HEK293 (cell line): ENCODE measurements at regions not wholly inside any gene's neighbourhood (a gene's known extent, or its start where the extent isn't known, plus 50 kb on each side); places are given as distances from the start of the nearest gene placed in this dataset.

Experiments
- ZNF239 ChIP-seq: fragments of 450-650 bp; formaldehyde crosslinking; IDR thresholded peaks from 2 replicates; pipeline ENCODE4 v1.5.1; 2016; ENCODE audit warnings: missing biosample characterization, missing genetic modification characterization
- TF ChIP-seq, protein P1 (sequence below): fragments of 450-650 bp; formaldehyde crosslinking; IDR thresholded peaks from 2 replicates; pipeline ENCODE4 v1.5.1; 2016; ENCODE audit warnings: missing biosample characterization, missing genetic modification characterization

DNA sequence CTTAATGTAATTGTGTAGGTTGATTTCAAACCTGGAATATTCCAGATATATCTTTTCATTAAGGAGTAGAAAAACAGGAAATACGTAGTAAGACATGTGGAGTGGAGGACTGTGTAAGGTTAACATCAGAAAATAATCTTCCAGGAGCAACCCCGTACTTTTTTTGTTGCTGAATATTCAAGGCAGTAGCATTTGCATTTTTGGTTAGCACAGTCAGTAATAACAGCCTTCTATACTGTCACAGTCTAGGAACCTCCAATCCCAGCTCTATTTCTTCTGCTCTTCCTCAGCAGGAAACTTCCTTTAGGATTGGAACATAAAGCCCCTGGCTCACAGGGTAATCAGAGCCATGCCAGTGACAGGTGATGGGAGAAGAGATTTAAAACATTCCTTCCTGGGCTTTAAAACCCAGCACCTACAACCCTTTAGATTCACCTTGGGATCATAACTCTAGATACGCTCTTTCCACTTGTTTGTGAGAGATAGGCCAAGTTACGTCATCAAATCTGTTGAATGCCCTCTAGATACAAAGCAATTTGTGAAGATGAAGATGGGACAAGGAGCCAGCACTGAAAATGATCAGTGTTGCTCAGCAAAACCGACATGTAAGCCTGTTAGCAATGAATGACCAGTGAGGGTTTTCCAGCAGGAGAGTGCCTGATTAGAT, 248.5 kb upstream of the NPY start:
- TF ChIP-seq ZNF239 (tag by site-specific recombination), result no peak
- TF ChIP-seq, protein P1, sequence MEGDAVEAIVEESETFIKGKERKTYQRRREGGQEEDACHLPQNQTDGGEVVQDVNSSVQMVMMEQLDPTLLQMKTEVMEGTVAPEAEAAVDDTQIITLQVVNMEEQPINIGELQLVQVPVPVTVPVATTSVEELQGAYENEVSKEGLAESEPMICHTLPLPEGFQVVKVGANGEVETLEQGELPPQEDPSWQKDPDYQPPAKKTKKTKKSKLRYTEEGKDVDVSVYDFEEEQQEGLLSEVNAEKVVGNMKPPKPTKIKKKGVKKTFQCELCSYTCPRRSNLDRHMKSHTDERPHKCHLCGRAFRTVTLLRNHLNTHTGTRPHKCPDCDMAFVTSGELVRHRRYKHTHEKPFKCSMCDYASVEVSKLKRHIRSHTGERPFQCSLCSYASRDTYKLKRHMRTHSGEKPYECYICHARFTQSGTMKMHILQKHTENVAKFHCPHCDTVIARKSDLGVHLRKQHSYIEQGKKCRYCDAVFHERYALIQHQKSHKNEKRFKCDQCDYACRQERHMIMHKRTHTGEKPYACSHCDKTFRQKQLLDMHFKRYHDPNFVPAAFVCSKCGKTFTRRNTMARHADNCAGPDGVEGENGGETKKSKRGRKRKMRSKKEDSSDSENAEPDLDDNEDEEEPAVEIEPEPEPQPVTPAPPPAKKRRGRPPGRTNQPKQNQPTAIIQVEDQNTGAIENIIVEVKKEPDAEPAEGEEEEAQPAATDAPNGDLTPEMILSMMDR (tag by site-specific recombination), result no peak
